Neural crest cell (in vitro differentiated cells): ENCODE measurements at regions not wholly inside any gene's neighbourhood (a gene's known extent, or its start where the extent isn't known, plus 50 kb on each side); places are given as distances from the start of the nearest gene placed in this dataset.
"Not testable (repeated sequence)": the region's sequence is repeated elsewhere in the genome, so short reads cannot be mapped to it uniquely, and the experiment has no call there.

Source experiments
- DNase-seq: peaks from one replicate; pipeline ENCODE4 v3.0.0; 2021; ENCODE audit warnings: low read depth, mixed read lengths, low spot score
- H3K27ac Mint-ChIP-seq: one replicate; pipeline ENCODE4 v1.8.0; 2021; ENCODE audit warnings: mild to moderate bottlenecking, mixed read lengths; ENCODE audit not compliant: unreplicated experiment
- H3K27me3 Mint-ChIP-seq: 2 replicates; pipeline ENCODE4 v1.8.0; 2021; ENCODE audit warnings: low read depth, mild to moderate bottlenecking, mixed read lengths
- H3K36me3 Mint-ChIP-seq: 2 replicates; pipeline ENCODE4 v1.8.0; 2021; ENCODE audit warnings: low read depth, mild to moderate bottlenecking, mixed read lengths
- H3K4me1 Mint-ChIP-seq: 2 replicates; pipeline ENCODE4 v1.8.0; 2021; ENCODE audit warnings: mixed read lengths
- H3K4me3 Mint-ChIP-seq: one replicate; pipeline ENCODE4 v1.8.0; 2021; ENCODE audit warnings: mild to moderate bottlenecking, mixed read lengths
- H3K9me3 Mint-ChIP-seq: 2 replicates; pipeline ENCODE4 v1.8.0; 2021; ENCODE audit warnings: mixed read lengths
- CTCF ChIP-seq: fragments of 200-600 bp; sonication (generic); conservative IDR thresholded peaks from 2 replicates; pipeline ENCODE4 v1.5.0; 2021; ENCODE audit warnings: antibody characterized with exemption, mild to moderate bottlenecking

GRCh38 chr4:130035391-130035790, 939.4 kb downstream of the C4orf33 start:
- no peaks in the 10 kb centered on the region for H3K36me3 Mint-ChIP-seq
- no peak overlapping the region for H3K27ac Mint-ChIP-seq
- H3K27me3 Mint-ChIP-seq, result no peaks in the 10 kb centered on the region
- no peak for TF ChIP-seq CTCF
- H3K4me1 Mint-ChIP-seq, result no peaks in the 10 kb centered on the region
- H3K4me3 Mint-ChIP-seq, result no peak overlapping the region
- peaks cover 2% of the 10 kb centered on the region for H3K9me3 Mint-ChIP-seq
- DNase-seq, result no peak

- not testable (repeated sequence) for H3K36me3 Mint-ChIP-seq, H3K4me3 Mint-ChIP-seq, H3K4me1 Mint-ChIP-seq, H3K9me3 Mint-ChIP-seq, H3K27me3 Mint-ChIP-seq, H3K27ac Mint-ChIP-seq, DNase-seq
Measured at GRCh38 chr4:130037866-130038265, 941.9 kb downstream of the C4orf33 start.

- not testable (repeated sequence) for H3K9me3 Mint-ChIP-seq, H3K4me3 Mint-ChIP-seq, DNase-seq, H3K4me1 Mint-ChIP-seq, H3K36me3 Mint-ChIP-seq, H3K27ac Mint-ChIP-seq, H3K27me3 Mint-ChIP-seq
Measured at GRCh38 chr4:130038540-130038939, 942.6 kb downstream of the C4orf33 start.

- no peak for TF ChIP-seq CTCF
- no peak overlapping the region for H3K4me3 Mint-ChIP-seq
- H3K27ac Mint-ChIP-seq, result no peak overlapping the region
- H3K9me3 Mint-ChIP-seq, result peaks cover 1% of the 10 kb centered on the region
- no peaks in the 10 kb centered on the region for H3K4me1 Mint-ChIP-seq
- H3K36me3 Mint-ChIP-seq, result no peaks in the 10 kb centered on the region
- no peak for DNase-seq
- H3K27me3 Mint-ChIP-seq, result no peaks in the 10 kb centered on the region
Measured at GRCh38 chr4:130043732-130044160, 947.8 kb downstream of the C4orf33 start.

DNA sequence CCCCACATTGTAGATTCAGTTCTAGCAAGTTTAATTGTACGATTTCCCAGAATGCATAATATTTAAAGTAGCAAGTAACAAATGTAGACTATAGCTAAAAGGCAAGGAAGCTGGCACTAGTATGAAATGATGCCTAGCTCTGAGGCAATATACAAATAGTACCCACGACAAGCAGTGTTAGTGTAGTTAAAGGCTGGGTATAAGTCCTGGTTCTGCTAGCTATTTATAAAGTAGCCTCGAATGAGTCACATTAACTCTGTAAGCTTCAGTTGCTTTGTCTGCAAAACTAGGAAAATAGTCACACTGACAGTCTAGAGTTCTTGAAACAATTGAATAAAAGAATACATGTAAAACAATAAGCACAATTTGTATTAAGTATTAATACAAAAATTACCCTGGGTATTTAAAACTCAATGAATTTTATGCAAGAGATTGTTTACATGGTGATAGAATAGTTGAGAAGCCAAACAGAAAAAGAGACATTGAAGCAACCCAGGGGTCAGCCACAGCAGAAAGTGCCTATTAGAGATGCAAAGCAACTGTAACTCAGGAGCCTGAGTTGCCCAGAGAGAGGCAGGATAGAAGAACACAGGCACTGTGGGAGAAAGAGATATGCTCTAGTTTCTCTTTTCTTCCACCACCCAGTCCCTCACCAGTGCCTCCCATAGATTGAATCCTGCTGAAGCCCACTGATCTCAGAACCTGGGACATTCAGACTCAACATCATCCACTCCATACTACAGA, 949.0 kb downstream of the C4orf33 start:
- Mint-ChIP-seq H3K36me3 (no peaks in the 10 kb centered on the region), H3K27me3 (no peaks in the 10 kb centered on the region), H3K4me1 (no peaks in the 10 kb centered on the region), H3K9me3 (peaks cover 2% of the 10 kb centered on the region), H3K4me3 (no peak overlapping the region), H3K27ac (no peak overlapping the region)
- DNase-seq, result no peak
- TF ChIP-seq CTCF, result no peak

GRCh38 chr4:130053723-130054122, 957.8 kb downstream of the C4orf33 start:
- DNase-seq, result no peak
- peaks cover 20% of the 10 kb centered on the region for H3K36me3 Mint-ChIP-seq
- TF ChIP-seq CTCF, result no peak
- H3K4me1 Mint-ChIP-seq, result peaks cover 20% of the 10 kb centered on the region
- H3K9me3 Mint-ChIP-seq, result peaks cover 4% of the 10 kb centered on the region
- H3K27ac Mint-ChIP-seq, result no peak overlapping the region
- no peaks in the 10 kb centered on the region for H3K27me3 Mint-ChIP-seq
- no peak overlapping the region for H3K4me3 Mint-ChIP-seq
